Thymus (tissue), 11 donors: ENCODE measurements at regions not wholly inside any gene's neighbourhood (a gene's known extent, or its start where the extent isn't known, plus 50 kb on each side); places are given as distances from the start of the nearest gene placed in this dataset.
"Not testable (repeated sequence)": the region's sequence is repeated elsewhere in the genome, so short reads cannot be mapped to it uniquely, and the experiment has no call there.

Experiments
- DNase-seq, 9 donors: peaks; one replicate each; pipeline ENCODE4 v3.0.0-alpha.2; 2013; ENCODE audit warnings: low spot score in 9 of 9, low read depth in 6 of 9, missing footprints in 1 of 9
- H3K27ac ChIP-seq, 2 donors: one replicate each; pipeline ENCODE4 v1.5.1; 2013; ENCODE audit warnings: control low read depth in 1 of 2, low read depth in 1 of 2, low read length in 1 of 2, mild to moderate bottlenecking in 1 of 2, moderate library complexity in 1 of 2
- H3K27me3 ChIP-seq, 2 donors: one replicate each; pipeline ENCODE4 v1.5.1; 2013; ENCODE audit warnings: low read length in 1 of 2; ENCODE audit not compliant: control insufficient read depth in 2 of 2, insufficient read depth in 1 of 2
- H3K36me3 ChIP-seq, 2 donors: one replicate each; pipeline ENCODE4 v1.5.1; 2013; ENCODE audit warnings: low read length in 1 of 2, mild to moderate bottlenecking in 1 of 2, moderate library complexity in 1 of 2; ENCODE audit not compliant: control insufficient read depth in 2 of 2, insufficient read depth in 2 of 2
- H3K4me1 ChIP-seq, 2 donors: one replicate each; pipeline ENCODE4 v1.5.1; 2013; ENCODE audit warnings: low read length in 2 of 2; ENCODE audit not compliant: control insufficient read depth in 2 of 2, insufficient read depth in 2 of 2
- H3K4me3 ChIP-seq, 2 donors: one replicate each; pipeline ENCODE4 v1.5.1; 2013; ENCODE audit warnings: low read length in 2 of 2, control low read depth in 1 of 2, mild to moderate bottlenecking in 1 of 2
- H3K9me3 ChIP-seq, 2 donors: one replicate each; pipeline ENCODE4 v1.5.1; 2013; ENCODE audit warnings: low read length in 1 of 2, mild to moderate bottlenecking in 1 of 2; ENCODE audit not compliant: control insufficient read depth in 2 of 2, insufficient read depth in 1 of 2
- whole genome bisulfite sequencing: extraction: QIAGEN DNeasy Blood & Tissue Kit; methylation state at CpG from one replicate; pipeline ENCODE4 v1.1.7; 2013; 5-methylcytosine and 5-hydroxymethylcytosine counted together
- donor health status: healthy.

DNA sequence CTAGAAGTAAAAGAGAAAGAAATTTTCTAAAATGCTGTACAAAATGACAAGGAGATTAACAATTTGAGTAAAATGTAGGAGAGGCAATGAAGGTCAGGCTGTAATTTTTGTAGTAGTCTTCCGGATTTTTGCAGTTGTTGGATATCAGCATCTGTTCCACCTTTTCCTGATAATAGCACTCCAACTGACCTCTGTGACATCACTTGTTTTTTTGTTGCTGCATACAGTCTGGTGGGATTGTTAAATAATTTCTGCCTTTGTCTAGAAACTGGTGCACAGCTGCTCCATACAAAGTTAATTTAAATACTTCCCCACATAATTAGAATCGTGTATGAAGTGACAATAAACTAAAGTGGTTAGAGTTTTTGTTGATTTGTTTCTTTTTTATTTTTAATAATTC, 731.4 kb downstream of the PLOD2 start:
- H3K27ac ChIP-seq, result no peak overlapping the region
- no peak overlapping the region for H3K4me3 ChIP-seq
- no peaks in the 10 kb centered on the region for H3K9me3 ChIP-seq
- no peak for DNase-seq
- H3K4me1 ChIP-seq, result no peaks in the 10 kb centered on the region
- no peaks in the 10 kb centered on the region for H3K27me3 ChIP-seq
- 86% methylated on average over 2 of the region's 2 CpGs for WGBS
- no peaks in the 10 kb centered on the region for H3K36me3 ChIP-seq

DNA sequence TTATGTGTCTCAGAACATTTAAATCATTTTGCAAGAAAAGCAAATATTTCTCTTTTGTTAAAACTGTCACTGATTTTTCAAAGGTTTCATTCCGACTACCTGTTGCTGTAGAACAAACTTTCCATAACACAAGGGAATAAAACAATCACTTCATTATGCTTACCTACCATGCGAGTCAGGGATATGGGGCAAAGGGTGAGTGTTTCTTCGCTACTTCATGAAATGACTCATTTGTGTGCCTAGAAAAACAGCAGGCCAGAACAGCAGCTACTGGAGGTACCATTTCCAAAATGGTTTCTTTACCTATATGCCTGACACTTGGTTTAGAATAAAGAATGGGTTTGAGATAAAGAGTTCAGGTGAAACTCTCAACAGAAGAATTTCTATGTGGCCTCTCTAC, 712.5 kb downstream of the PLOD2 start:
- H3K27me3 ChIP-seq, result no peaks in the 10 kb centered on the region
- H3K27ac ChIP-seq, result no peak overlapping the region
- no peaks in the 10 kb centered on the region for H3K4me1 ChIP-seq
- no peaks in the 10 kb centered on the region for H3K36me3 ChIP-seq
- WGBS, result 97% methylated on average over 3 of the region's 3 CpGs
- no peak for DNase-seq
- no peak overlapping the region for H3K4me3 ChIP-seq
- H3K9me3 ChIP-seq, result no peaks in the 10 kb centered on the region

DNA sequence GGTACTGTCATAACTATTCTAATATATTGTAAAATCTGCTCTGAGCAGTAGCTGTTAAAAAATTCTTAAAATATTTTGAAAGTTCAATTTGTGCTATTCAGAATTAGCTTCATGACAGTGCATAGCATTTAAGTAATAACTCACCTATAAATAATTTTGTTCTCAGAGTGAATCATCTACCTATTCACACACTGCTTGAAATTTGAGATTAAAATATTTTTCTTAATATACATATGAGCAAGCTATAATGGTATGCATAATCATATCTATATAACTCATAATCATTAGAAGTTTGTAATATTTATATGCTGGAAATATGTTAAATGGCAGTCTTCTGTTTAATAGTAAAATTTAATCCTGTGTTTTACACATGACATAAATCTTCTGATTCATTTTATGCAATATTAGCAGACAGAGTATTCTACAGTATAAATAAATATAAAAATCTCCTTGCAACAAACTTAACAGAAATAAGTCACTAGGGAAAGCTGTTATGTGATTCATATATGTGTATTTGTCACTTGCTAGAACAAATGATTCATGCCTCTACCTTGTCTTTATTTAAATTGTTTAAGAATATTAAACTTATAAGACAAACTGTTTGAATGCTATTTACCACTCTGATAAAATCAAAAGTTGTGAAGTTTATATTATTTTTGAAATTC, 710.8 kb downstream of the PLOD2 start:
- no peak overlapping the region for H3K27ac ChIP-seq
- no peaks in the 10 kb centered on the region for H3K4me1 ChIP-seq
- H3K27me3 ChIP-seq, result no peaks in the 10 kb centered on the region
- no peak for DNase-seq
- H3K9me3 ChIP-seq, result no peaks in the 10 kb centered on the region
- H3K4me3 ChIP-seq, result no peak overlapping the region
- H3K36me3 ChIP-seq, result no peaks in the 10 kb centered on the region

DNA sequence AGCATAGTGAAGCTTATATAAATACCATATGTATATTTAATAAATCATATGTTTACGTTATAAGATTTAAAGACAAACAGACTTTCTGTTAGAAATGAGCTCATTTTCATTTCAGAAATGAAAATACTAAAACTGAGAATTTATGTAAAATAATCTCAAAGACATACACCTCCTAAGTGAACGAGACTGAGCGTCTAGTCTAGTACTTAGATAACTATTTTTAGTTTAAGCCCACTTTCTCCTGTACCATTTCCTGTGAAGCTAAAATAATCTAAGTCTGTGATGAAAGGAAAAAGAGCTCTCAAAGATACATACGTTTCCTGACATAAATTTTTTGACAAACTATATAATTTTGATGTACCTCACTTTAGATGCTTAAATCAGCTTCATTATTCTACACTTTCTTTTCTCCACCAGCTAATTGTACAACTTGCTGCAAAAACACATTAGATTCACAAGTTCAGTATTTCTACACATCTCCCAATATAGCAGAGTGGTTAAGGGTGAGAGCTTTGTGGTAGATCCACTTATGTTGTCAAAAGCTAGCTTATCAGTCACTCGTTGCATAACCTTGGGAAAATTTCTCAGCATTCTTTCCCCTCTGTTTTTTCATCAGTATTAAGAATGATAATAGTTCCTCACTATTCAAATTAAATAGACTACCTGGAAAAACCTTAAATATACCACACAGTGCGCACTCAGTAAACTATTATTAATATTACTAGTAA, 703.0 kb downstream of the PLOD2 start:
- no peak overlapping the region for H3K27ac ChIP-seq
- DNase-seq, result no peak

DNA sequence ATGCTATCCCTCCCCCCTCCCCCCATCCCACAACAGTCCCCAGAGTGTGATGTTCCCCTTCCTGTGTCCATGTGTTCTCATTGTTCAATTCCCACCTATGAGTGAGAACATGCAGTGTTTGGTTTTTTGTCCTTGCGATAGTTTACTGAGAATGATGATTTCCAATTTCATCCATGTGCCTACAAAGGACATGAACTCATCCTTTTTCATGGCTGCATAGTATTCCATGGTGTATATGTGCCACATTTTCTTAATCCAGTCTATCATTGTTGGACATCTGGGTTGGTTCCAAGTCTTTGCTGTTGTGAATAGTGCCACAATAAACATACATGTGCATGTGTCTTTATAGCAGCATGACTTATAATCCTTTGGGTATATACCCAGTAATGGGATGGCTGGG, 701.3 kb downstream of the PLOD2 start:
- not testable (repeated sequence) for H3K4me1 ChIP-seq, H3K27me3 ChIP-seq, H3K9me3 ChIP-seq, DNase-seq, H3K27ac ChIP-seq, H3K4me3 ChIP-seq, H3K36me3 ChIP-seq
- WGBS, result 100% methylated on average over 1 of the region's 1 CpG

More for the DNA sequence above, 703.0 kb downstream of the PLOD2 start:
- no peak overlapping the region for H3K4me3 ChIP-seq
- no peaks in the 10 kb centered on the region for H3K36me3 ChIP-seq
- H3K27me3 ChIP-seq, result no peaks in the 10 kb centered on the region
- H3K9me3 ChIP-seq, result no peaks in the 10 kb centered on the region
- H3K4me1 ChIP-seq, result no peaks in the 10 kb centered on the region
- WGBS, result 45% methylated on average over 6 of the region's 6 CpGs

DNA sequence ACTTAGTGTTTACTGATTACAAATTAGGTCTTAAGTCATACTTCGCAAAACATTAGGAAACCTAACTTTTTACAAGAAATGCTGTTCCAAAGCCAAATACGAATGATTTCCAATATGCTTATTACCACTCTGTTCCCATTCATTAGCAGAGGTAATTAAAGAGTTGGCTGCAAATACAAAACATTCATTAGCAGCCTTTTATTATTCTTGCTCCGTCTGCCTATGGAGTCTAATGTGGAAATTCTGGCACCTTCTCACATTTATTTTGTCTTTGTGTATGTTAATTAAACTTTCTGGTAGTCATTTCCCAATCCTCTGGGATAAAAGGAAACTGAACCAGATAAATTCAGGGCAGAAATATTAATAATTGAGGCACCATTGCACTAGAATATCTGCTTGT, 689.0 kb downstream of the PLOD2 start:
- DNase-seq, result no peak
- 96% methylated on average over 3 of the region's 3 CpGs for WGBS
- no peak overlapping the region for H3K4me3 ChIP-seq

DNA sequence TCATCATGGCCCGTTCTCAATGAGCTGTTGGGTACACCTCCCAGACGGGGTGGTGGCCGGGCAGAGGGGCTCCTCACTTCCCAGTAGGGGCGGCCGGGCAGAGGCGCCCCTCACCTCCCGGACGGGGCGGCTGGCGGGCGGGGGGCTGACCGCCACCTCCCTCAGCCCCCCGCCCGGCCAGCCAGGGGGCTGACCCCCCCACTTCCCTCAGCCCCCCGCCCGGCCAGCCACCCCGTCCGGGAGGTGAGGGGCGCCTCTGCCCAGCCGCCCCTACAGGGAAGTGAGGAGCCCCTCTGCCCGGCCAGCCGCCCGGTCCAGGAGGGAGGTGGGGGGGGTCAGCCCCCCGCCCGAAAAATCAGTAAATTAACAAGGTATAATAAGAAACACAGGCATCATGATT, 678.2 kb downstream of the PLOD2 start:
- not testable (repeated sequence) for DNase-seq, H3K9me3 ChIP-seq, H3K27me3 ChIP-seq, H3K4me3 ChIP-seq, H3K36me3 ChIP-seq, H3K27ac ChIP-seq, H3K4me1 ChIP-seq
- WGBS, result 91% methylated on average over 16 of the region's 25 CpGs

More for the DNA sequence above, 689.0 kb downstream of the PLOD2 start:
- Histone ChIP-seq H3K9me3 (no peaks in the 10 kb centered on the region), H3K27me3 (no peaks in the 10 kb centered on the region), H3K27ac (no peak overlapping the region), H3K4me1 (no peaks in the 10 kb centered on the region), H3K36me3 (no peaks in the 10 kb centered on the region)

DNA sequence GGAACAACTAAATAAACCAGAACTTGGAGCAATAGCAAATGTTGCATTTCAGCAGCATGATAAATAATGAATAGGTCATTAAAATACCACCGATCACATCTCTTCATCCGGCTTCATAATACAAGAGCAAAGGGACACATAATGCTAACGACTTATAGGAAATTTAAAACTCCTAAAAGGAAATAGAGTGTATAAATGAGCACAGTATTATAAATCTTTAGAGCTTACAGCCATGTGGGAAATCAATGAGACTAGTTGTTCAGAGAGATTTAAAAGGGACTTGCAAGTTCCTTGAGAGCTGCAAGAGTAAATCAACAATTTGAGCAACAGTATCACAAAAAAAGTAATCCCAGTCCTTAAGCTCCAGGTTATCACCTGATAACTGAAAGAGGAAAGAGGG, 677.0 kb downstream of the PLOD2 start:
- no peaks in the 10 kb centered on the region for H3K4me1 ChIP-seq
- H3K4me3 ChIP-seq, result no peak overlapping the region
- no peaks in the 10 kb centered on the region for H3K27me3 ChIP-seq
- no peak overlapping the region for H3K27ac ChIP-seq
- no peaks in the 10 kb centered on the region for H3K9me3 ChIP-seq
- WGBS, result 90% methylated on average over 3 of the region's 3 CpGs
- no peaks in the 10 kb centered on the region for H3K36me3 ChIP-seq
- DNase-seq, result no peak

DNA sequence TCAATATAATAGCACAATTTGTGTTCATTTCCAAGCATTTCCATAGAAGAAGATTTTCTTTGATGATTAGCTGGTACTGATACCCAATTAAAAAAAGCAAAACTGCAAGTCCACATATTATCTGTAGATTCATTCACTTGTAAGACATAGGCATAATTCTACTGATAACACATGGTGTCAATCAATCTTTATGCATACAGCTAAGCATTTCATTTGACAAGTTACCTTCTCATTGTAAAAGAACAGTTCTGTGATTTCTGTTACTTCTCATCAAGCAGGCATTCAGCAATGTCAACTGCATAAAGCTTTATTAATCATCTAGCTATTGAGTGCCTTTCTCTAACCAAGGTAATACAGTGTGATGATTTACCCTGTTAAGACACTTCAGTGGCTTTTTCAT, 672.0 kb downstream of the PLOD2 start:
- no peaks in the 10 kb centered on the region for H3K36me3 ChIP-seq
- no peaks in the 10 kb centered on the region for H3K27me3 ChIP-seq
- no peak overlapping the region for H3K27ac ChIP-seq
- H3K4me3 ChIP-seq, result no peak overlapping the region
- no peaks in the 10 kb centered on the region for H3K4me1 ChIP-seq
- DNase-seq, result no peak
- H3K9me3 ChIP-seq, result no peaks in the 10 kb centered on the region
